MM.1S (cell line): ENCODE measurements at regions not wholly inside any gene's neighbourhood (a gene's known extent, or its start where the extent isn't known, plus 50 kb on each side); places are given as distances from the start of the nearest gene placed in this dataset.

ENCODE experiments used
- CTCF ChIP-seq: fragments of 300-600 bp; sonication (generic); IDR thresholded peaks from 2 replicates; pipeline ENCODE4 v1.5.1; 2016; ENCODE audit warnings: antibody characterized with exemption, low read length, mixed read lengths
- EZH2 ChIP-seq: fragments of 300-600 bp; sonication (generic); optimal IDR thresholded peaks from 2 replicates; pipeline ENCODE3; 2017; ENCODE audit warnings: low read depth, mild to moderate bottlenecking, antibody characterized with exemption, low read length, mixed read lengths

- TF ChIP-seq CTCF: no peak
- no peak for TF ChIP-seq EZH2
Measured at GRCh38 chr5:30765706-30766105, 427.8 kb upstream of the CDH6 start.
